Testis (tissue), 2 donors: ENCODE measurements at regions not wholly inside any gene's neighbourhood (a gene's known extent, or its start where the extent isn't known, plus 50 kb on each side); places are given as distances from the start of the nearest gene placed in this dataset.

Experiments
- DNase-seq: peaks from one replicate; pipeline ENCODE4 v3.0.0-alpha.2; 2019
- H3K27ac ChIP-seq, 2 donors: fragments of 200-600 bp; sonication (generic); one replicate each; pipeline ENCODE4 v1.5.1; 2019
- H3K27me3 ChIP-seq: fragments of 200-600 bp; sonication (generic); one replicate; pipeline ENCODE4 v1.5.1; 2019
- H3K36me3 ChIP-seq: fragments of 200-600 bp; sonication (generic); one replicate; pipeline ENCODE4 v1.5.1; 2017; ENCODE audit warnings: low read depth; ENCODE audit errors: missing control alignments
- H3K4me1 ChIP-seq: fragments of 200-600 bp; sonication (generic); one replicate; pipeline ENCODE4 v1.5.1; 2019
- H3K4me3 ChIP-seq, 2 donors: fragments of 200-600 bp; sonication (generic); one replicate each; pipeline ENCODE4 v1.5.1; 2017 to 2019
- H3K9me3 ChIP-seq: fragments of 200-600 bp; sonication (generic); one replicate; pipeline ENCODE4 v1.5.1; 2017
- POLR2A ChIP-seq: fragments of 450-650 bp; IDR thresholded peaks from one replicate; pipeline ENCODE4 v1.6.1; 2017; ENCODE audit warnings: antibody characterized with exemption, mild to moderate bottlenecking, moderate library complexity
- WGBS, 2 donors: methylation state at CpG; one replicate each; pipeline ENCODE4 v1.1.5; 2018; 5-methylcytosine and 5-hydroxymethylcytosine counted together
- intact Hi-C: fragments of 100-400 bp; cut with DNase I; formaldehyde crosslinking; loops from one replicate; pipeline ENCODE4 v1.15.1; 2023; ENCODE audit warnings: low total_unique reads
- TF ChIP-seq, protein P1 (sequence below), 3 experiments: fragments of 450-650 bp in 2 of 3; fragments of 200-600 bp in 1 of 3; sonication (generic) in 1 of 3; IDR thresholded peaks; one replicate each; pipeline ENCODE4 v1.5.1; 2016 to 2019; ENCODE audit warnings: antibody characterized with exemption in 3 of 3, mild to moderate bottlenecking in 2 of 3, moderate library complexity in 1 of 3

DNA sequence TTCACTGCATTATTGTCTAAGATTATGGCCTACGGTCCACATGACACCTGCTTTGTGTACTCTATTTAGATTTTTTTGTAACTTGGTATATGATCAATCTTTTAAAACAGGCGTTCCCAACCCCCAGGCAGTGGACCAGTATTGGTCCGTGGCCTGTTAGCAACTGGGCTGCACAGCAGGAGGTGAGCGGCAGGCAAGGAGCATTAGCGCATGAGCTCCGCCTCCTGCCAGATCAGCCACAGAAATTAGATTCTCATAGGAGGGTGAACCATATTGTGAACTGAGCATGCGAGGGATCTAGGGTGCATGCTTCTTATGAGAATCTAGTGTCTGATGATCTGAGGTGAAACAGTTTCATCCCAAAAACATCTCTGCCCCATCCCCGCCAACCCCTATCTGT is 228.4 kb upstream of the NR5A2 start:
- no peaks in the 10 kb centered on the region for H3K4me1 ChIP-seq
- no peaks in the 10 kb centered on the region for H3K9me3 ChIP-seq
- 83 to 89% methylated on average over 8 of the region's 8 CpGs for WGBS, 2 donors
- no peak for TF ChIP-seq POLR2A
- TF ChIP-seq, protein P1, sequence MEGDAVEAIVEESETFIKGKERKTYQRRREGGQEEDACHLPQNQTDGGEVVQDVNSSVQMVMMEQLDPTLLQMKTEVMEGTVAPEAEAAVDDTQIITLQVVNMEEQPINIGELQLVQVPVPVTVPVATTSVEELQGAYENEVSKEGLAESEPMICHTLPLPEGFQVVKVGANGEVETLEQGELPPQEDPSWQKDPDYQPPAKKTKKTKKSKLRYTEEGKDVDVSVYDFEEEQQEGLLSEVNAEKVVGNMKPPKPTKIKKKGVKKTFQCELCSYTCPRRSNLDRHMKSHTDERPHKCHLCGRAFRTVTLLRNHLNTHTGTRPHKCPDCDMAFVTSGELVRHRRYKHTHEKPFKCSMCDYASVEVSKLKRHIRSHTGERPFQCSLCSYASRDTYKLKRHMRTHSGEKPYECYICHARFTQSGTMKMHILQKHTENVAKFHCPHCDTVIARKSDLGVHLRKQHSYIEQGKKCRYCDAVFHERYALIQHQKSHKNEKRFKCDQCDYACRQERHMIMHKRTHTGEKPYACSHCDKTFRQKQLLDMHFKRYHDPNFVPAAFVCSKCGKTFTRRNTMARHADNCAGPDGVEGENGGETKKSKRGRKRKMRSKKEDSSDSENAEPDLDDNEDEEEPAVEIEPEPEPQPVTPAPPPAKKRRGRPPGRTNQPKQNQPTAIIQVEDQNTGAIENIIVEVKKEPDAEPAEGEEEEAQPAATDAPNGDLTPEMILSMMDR (IDR thresholded peaks at IDR 0.05): no peak
- no peaks in the 10 kb centered on the region for H3K36me3 ChIP-seq
- no peaks in the 10 kb centered on the region for H3K27me3 ChIP-seq
- DNase-seq: no peak
- intact Hi-C loops: no loop called here
- no peak overlapping the region for H3K27ac ChIP-seq
- H3K4me3 ChIP-seq: no peak overlapping the region

DNA sequence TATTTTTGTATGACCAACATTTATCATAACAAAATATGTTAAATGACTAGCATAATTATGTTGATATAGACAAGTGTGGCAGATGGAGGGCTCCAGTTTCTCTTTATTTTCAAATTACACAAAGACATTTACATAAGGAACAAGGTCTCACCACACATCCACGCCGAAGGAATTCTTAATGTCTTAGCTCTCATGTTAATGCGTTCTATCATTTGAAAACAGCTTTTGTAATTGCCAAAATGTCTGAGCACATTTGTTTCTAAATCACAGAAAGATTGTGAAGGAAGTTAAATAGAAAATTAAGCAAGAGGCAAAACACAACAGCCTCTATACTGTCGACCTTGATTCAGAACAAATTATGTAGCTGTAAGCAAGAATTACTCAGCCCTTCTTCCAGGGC is 223.0 kb upstream of the NR5A2 start:
- Histone ChIP-seq H3K27me3 (no peaks in the 10 kb centered on the region), H3K36me3 (no peaks in the 10 kb centered on the region), H3K4me1 (no peaks in the 10 kb centered on the region), H3K4me3 (no peak overlapping the region), H3K9me3 (no peaks in the 10 kb centered on the region), H3K27ac (no peak overlapping the region)
- intact Hi-C loops: no loop called here
- no peak for DNase-seq
- WGBS, 2 donors: 69 to 73% methylated on average over 4 of the region's 4 CpGs
- TF ChIP-seq, protein P1 (IDR thresholded peaks at IDR 0.05): no peak
- no peak for TF ChIP-seq POLR2A

DNA sequence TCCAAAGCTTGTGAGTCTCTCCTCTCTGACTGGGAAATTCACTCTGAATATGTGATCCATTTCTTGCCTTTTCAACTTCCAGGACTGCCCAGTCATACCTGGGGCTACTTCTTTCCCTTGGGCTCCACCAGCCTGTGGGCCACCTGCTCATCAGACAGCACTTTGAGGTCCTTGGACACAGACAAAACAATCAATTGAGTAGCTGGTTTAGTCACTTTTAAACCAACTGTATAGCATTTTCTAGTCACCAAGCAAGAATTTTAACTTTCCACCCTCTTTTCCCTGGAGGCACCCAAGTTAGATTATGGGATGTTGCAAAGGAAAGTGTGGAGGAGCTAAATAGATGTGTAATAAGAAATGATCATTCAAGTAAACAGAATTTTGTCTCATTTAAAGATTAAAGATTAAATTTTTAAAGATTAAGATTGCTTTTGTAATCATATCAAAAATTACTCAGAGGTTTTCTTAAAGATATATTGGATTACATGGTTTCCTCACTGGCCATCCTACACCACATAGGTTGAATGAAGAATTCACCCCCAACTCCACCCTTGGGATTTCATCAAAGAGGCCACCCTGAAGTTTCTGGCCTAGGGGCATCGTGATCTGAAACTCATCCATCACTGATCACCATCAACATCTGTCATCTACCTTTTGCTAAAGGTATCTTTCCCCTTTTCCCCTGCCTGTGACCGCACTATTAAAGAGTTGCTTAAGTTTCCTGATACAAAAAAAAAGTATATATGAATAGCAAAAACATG is 219.2 kb upstream of the NR5A2 start:
- H3K27me3 ChIP-seq: no peaks in the 10 kb centered on the region
- intact Hi-C loops: no loop called here
- no peaks in the 10 kb centered on the region for H3K36me3 ChIP-seq
- no peaks in the 10 kb centered on the region for H3K9me3 ChIP-seq
- H3K4me3 ChIP-seq: no peak overlapping the region
- TF ChIP-seq POLR2A: no peak
- TF ChIP-seq, protein P1 (IDR thresholded peaks at IDR 0.05): no peak
- WGBS, 2 donors: 73 to 79% methylated on average over 2 of the region's 2 CpGs
- H3K27ac ChIP-seq: no peak overlapping the region
- H3K4me1 ChIP-seq: no peaks in the 10 kb centered on the region
- DNase-seq: no peak

DNA sequence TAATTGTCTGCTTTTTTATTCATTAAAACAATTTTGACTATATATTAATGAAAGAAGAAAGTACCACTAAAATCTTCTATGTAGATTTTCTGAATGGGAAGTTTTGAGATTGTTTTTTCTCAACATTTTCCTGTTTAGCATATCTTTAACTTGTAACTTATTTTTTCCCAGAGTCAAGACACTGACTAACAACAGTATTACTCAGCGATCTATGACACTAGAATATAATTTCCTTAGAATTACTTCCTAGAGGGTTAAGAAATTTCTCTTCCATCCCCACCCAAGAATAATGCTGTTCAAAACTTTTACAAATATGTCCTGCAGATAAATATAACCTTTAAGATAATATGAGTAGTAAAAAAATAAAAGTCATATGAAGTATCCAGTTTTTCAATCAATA is 218.2 kb upstream of the NR5A2 start:
- H3K27me3 ChIP-seq: no peaks in the 10 kb centered on the region
- H3K9me3 ChIP-seq: no peaks in the 10 kb centered on the region
- TF ChIP-seq, protein P1 (IDR thresholded peaks at IDR 0.05): no peak
- no peak for TF ChIP-seq POLR2A
- no peak overlapping the region for H3K4me3 ChIP-seq
- intact Hi-C loops: no loop called here
- 96 to 100% methylated on average over 1 of the region's 1 CpG for WGBS, 2 donors
- H3K36me3 ChIP-seq: no peaks in the 10 kb centered on the region
- DNase-seq: no peak
- H3K4me1 ChIP-seq: no peaks in the 10 kb centered on the region
- no peak overlapping the region for H3K27ac ChIP-seq

DNA sequence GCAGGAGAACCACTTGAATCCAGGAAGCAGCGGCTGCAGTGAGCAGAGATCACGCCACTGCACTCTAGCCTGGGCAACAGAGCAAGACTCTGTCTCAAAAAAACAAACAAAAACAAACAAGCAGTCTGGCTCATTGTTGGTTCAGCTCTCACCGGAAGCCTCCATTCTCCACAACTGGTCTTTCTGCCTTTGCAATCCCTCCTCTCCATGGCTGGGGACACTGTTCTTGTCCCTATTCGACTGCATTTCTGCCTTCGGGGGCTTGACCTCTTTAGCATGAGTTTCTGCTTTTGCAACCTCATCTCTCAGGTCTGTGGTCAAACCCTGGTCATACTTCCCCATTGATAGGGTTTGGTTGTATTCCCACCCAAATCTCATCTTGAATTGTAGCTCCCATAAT is 216.3 kb upstream of the NR5A2 start:
- H3K27me3 ChIP-seq: no peaks in the 10 kb centered on the region
- H3K4me1 ChIP-seq: no peaks in the 10 kb centered on the region
- DNase-seq: no peak
- H3K4me3 ChIP-seq: no peak overlapping the region
- TF ChIP-seq, protein P1 (IDR thresholded peaks at IDR 0.05): no peak
- no peak for TF ChIP-seq POLR2A
- H3K36me3 ChIP-seq: no peaks in the 10 kb centered on the region
- 90 to 93% methylated on average over 5 of the region's 5 CpGs for WGBS, 2 donors
- no peaks in the 10 kb centered on the region for H3K9me3 ChIP-seq
- H3K27ac ChIP-seq: no peak overlapping the region
- intact Hi-C loops: no loop called here
